GM18520 (cell line): ENCODE measurements at regions not wholly inside any gene's neighbourhood (a gene's known extent, or its start where the extent isn't known, plus 50 kb on each side); places are given as distances from the start of the nearest gene placed in this dataset.

Experiments used
- ATAC-seq: cut with Tn5 transposase; IDR thresholded peaks from one replicate; pipeline ENCODE4 v1.9.1; 2021; ENCODE audit not compliant: unreplicated experiment

- ATAC-seq: no peak
Measured at GRCh38 chr6:9540126-9540525, 874.7 kb downstream of the TFAP2A start.

- ATAC-seq: no peak
Measured at GRCh38 chr6:9539231-9539755, 875.6 kb downstream of the TFAP2A start.

DNA sequence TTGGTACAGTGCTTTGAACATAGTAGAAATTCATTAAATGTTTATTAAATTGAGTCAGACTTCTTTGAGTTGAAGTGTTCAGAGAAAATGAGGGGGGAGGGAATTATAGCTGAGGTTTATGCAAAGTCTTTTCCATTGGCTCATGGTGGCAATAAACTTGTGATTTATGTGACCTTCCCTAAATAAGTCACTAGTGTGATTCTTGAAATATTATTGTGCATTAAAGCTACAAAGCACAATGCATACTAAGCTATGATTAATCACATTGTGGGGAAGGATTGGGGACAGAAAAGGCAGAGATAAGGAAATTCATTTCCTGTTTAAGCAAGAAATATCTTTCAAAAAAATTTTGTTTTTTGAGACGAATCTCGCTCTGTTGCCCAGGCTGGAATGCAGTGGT lies 877.5 kb downstream of the TFAP2A start:
- no peak for ATAC-seq

- no peak for ATAC-seq
Measured at GRCh38 chr6:9535106-9535505, 879.8 kb downstream of the TFAP2A start.

DNA sequence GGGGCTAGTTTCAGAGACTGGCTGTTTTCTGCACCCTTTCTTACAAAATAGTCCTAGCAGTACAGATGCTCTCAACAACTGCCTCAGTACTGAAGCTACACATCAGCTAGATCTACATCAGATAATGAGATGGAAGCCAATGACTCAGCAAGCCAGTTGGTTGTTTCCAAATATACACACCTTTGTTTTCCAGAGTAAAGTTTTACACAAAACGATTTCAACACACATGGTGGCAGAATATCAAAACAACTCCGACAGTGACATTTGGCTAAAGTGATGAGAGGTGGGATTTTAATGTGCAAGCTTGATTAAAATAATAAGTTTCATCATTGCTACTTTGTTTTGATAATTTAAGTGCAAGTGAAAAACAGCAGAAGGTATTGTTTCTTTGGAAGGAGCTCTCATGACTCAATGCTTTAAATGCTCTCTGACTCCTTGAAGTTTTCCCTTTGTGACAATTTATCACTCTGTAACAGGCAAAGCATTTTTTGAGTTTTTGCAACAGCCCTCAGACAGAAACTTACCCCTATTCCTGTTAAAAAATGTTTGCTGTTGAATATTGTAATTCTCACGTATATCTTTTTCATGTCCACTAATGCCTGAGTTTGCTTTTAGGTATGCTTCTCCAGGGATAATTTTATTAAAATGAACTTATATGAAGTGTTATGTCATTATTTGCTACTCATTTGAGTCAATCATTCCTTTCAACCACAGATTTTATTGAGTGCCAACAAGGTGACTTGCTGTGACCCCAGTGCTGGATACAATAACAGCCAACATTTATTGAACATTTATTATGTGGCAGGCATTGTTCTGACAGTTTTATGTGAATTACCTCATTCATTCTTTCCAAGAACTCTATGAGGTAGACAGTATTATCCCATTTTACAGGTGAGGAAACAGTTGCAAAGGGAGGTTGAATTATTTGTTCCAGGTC lies 882.0 kb downstream of the TFAP2A start:
- ATAC-seq: no peak

GRCh38 chr6:9527679-9528286 lies 887.1 kb downstream of the TFAP2A start:
- ATAC-seq: no peak

DNA sequence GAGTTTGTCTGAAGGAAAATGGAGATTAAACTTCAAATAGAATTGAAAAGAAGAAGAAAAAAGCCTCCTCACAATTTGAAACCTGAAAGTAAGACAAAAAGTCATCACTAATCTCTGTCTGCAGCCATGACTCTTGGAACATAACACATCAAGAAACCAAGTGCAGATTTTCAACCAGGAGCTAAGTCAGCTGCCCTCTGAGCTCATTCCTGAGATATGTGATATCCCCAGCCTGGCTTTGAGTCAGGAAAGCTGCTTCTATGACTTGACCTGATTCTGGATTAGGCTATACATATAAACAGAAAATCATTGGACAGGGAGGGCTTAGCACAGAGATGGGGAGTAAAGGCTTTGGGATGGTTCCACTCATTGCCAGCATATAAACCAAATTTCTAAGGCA lies 891.4 kb downstream of the TFAP2A start:
- no peak for ATAC-seq

DNA sequence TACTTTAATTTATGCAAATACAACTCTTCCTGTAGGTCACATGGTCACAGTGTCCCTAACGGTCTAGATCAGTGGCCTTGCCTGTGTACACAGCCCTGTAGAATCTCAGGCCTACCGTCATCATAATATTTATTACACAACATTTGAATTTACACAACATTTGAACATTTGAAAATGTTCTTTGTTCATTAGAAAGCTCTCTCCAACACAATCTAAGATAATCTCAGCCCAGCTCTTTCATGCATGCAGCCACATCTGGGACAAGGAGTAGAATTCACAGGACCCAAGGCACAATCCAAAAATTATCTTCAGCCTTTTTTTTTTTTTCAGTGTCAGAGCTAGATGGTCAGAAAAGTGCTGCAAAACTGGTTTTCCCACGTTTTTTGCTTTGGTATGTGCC lies 892.8 kb downstream of the TFAP2A start:
- no peak for ATAC-seq

DNA sequence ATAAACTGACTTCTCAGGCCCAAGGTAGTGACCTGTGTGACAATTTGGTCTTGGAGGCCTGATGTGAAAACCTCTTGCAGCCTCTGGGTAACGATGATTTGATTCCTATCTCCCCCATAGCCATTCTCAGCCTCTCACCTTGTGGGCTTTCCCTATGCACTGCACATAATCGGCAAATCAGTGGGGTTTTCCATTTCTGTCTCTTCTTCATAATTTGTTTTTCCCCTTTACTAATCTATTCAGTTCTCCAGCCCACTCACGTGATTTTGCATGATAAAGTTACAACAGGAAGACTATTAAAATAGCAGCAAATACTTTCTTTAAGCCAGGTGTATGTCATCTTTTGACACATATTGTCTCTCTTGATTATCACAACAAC lies 893.7 kb downstream of the TFAP2A start:
- peak; percentile 43 for ATAC-seq

DNA sequence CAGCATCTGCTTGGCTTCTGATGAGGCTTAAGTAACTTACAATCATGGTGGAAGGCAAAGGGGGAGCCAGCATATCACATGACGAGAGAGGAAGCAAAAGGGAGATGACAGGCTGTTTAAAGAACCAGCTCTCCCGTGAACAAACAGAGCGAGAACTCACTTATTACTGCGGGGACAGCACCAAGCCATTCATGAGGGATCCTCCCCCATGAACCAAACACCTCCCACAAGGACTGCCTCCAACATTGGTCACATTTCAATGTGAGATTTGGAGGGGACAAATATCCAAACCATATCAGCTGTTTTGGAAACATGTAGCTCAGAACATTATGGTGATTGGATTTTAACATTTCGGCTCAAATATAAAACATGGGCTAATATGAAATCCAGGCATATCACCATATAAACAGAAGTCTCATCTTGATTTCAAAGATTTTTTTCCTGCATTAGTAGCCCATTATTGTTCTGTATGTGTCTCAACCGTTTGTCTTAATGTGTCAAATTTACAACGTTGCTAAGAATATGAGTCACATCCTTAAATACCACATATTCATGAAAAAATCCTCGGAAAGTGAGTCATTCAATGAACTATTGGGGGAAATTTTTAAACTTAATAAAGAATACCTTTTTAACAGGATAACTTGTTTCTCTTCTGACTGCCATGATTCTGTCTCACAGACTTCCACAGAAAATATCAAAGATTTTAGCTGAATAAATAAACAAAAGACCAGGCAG lies 894.3 kb downstream of the TFAP2A start:
- ATAC-seq: peak; percentile 56

GRCh38 chr6:9518431-9518830 lies 896.4 kb downstream of the TFAP2A start:
- ATAC-seq: no peak

GRCh38 chr6:9517806-9518205 lies 897.1 kb downstream of the TFAP2A start:
- no peak for ATAC-seq

GRCh38 chr6:9515633-9516606 lies 899.0 kb downstream of the TFAP2A start:
- no peak for ATAC-seq

GRCh38 chr6:9514146-9514545 lies 900.7 kb downstream of the TFAP2A start:
- ATAC-seq: no peak

DNA sequence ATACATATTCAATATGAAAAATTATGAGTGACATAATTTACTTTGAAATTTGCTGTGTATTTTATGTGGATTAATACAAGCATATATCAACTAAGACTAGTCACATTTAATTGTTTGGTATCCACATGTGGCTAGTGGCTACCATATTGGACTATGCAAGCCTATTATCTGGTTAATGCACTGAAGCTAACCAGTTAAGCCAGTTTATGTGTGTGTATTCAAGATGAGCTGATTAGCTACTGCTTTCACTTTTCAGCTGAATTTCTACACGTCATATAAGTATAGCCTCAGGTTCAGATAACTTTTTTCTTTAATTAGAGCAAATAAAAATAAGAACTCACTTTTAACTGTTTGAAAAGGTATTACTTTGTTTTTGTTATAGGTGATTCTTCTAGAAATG lies 903.7 kb downstream of the TFAP2A start:
- ATAC-seq: no peak

DNA sequence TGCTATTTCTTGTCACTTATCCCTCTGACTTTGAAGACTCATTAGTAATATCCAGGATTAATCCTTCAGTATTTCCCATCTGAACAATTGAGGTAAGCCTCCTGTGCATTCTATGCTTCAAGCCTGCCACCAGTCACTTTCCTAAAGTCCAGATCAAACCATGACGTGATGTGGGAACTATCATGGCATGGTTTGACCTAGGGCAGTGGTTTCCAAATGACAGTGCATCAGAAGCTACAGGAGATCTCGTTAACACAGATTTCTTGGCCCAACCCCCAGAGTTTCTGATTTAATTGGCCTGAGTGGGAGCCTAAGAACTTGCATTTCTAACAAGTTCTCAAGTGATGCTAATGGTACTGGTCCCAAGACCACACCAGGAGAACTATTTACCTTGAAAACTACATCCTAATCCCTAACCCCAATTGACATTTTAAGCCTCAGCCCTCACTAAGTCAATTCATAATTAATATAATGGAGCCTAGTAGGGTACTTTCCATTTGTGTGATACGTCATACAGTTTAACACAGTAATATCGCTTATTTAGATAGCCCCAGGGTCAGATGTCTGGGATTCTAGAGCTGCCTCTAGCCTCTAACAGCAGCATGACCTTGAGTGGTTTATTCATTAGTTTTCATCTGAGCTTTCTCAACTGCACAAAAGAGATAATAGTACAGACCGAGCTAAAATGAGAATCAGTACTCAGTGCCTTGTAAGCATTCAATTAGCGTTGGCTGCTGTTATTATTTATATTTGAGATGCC lies 907.6 kb downstream of the TFAP2A start:
- ATAC-seq: no peak

GRCh38 chr6:9504191-9504590 lies 910.7 kb downstream of the TFAP2A start:
- no peak for ATAC-seq

DNA sequence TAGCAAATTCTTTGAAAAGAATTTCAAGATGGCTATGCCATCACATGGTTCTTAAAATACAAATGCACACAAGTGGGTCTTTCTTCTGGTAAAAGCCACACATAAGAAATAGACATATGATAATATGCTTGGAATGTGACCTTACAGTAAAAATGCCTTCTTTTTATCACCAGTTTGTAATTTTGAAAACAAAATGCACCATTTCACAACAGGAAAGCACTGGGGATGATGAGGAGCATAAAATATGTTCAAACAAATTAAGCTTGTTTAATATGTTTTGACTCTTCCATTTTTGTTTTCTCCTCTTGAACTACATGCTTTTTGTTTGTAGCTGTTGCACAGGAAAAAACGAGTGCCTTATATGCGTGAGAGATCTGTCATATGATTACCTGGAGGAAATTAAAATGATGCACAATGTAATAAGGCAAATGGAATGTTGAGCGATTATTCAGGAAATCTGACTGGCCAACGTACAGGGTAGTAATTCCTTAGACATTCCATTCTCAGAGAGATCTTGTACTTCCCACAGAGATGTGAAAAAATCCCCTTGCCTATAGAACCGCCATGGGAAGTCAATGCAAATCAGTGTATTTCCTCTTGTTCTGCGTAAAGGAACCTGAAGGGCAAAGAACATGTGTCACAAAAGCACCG lies 911.6 kb downstream of the TFAP2A start:
- no peak for ATAC-seq

DNA sequence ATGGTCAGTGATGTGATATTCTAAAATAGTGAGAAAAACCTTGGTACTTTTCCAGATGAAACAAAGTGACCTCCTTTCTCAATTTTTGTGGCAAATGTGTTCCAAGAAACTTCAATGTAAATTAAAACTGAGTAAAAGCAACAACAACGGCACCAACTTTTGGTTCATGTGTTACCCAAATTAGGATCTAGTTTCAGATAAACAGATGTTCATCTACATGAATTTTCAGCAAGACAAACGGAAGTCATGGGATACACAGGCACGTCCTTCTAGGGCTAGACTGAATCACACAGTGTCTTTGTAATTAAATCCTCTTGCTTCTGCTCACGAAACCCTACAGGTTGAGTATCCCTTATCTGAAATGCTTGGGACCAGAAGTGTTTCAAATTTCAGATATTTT lies 915.2 kb downstream of the TFAP2A start:
- no peak for ATAC-seq
